Brain microvascular endothelial cell (primary cell): ENCODE measurements at regions not wholly inside any gene's neighbourhood (a gene's known extent, or its start where the extent isn't known, plus 50 kb on each side); places are given as distances from the start of the nearest gene placed in this dataset.
A peak's percentile ranks its signal among the peaks of the same experiment; 100 is the strongest.

Experiments
- DNase-seq: peaks from one replicate; pipeline ENCODE4 v3.0.0-alpha.2; 2020
- H3K27ac ChIP-seq: fragments of 250-450 bp; sonication (Bioruptor Pico); 2 replicates; pipeline ENCODE4 v1.5.1; 2020; ENCODE audit warnings: mild to moderate bottlenecking, moderate library complexity
- H3K27me3 ChIP-seq: fragments of 250-450 bp; sonication (Bioruptor Pico); replicated peaks from 2 replicates; pipeline ENCODE4 v1.5.1; 2020; ENCODE audit warnings: mild to moderate bottlenecking
- H3K36me3 ChIP-seq: fragments of 250-450 bp; sonication (Bioruptor Pico); replicated peaks from 2 replicates; pipeline ENCODE4 v1.5.1; 2020; ENCODE audit warnings: mild to moderate bottlenecking
- H3K4me3 ChIP-seq: 2 replicates; pipeline ENCODE4 v1.5.1; 2011; ENCODE audit warnings: low read depth, mild to moderate bottlenecking, control low read depth, low read length, moderate library complexity
- CTCF ChIP-seq: IDR thresholded peaks from 2 replicates; pipeline ENCODE4 v1.5.1; 2011; ENCODE audit warnings: low read depth, mild to moderate bottlenecking, moderate library complexity, low read length, control low read depth, inconsistent platforms; ENCODE audit errors: missing control alignments
- in situ Hi-C: cut with HindIII; loops from 2 replicates; pipeline ENCODE4 v1.10.0; 2017; ENCODE audit warnings: low sequenced_read_pairs, low pct_ligation_motif_present

GRCh38 chr7:10015687-10016086, 958.0 kb upstream of the PHF14 start:
- Histone ChIP-seq H3K27me3 (no peaks in the 10 kb centered on the region), H3K36me3 (no peaks in the 10 kb centered on the region), H3K27ac (no peak overlapping the region), H3K4me3 (no peak overlapping the region)
- in situ Hi-C loops: no loop called here
- no peak for TF ChIP-seq CTCF
- DNase-seq: no peak

- DNase-seq: no peak
- Histone ChIP-seq H3K27me3 (no peaks in the 10 kb centered on the region), H3K36me3 (no peaks in the 10 kb centered on the region), H3K4me3 (no peak overlapping the region), H3K27ac (no peak overlapping the region)
- in situ Hi-C loops: no loop called here
- no peak for TF ChIP-seq CTCF
Observed at GRCh38 chr7:10022480-10022879, 951.2 kb upstream of the PHF14 start.

- peak; percentile 0 for DNase-seq
- no peaks in the 10 kb centered on the region for H3K36me3 ChIP-seq
- TF ChIP-seq CTCF: peak; percentile 58
- in situ Hi-C loops: no loop called here
- H3K27ac ChIP-seq: no peak overlapping the region
- no peaks in the 10 kb centered on the region for H3K27me3 ChIP-seq
- H3K4me3 ChIP-seq: no peak overlapping the region
Observed at GRCh38 chr7:10022957-10023356, 950.7 kb upstream of the PHF14 start.

- no peak for DNase-seq
- in situ Hi-C loops: no loop called here
Observed at GRCh38 chr7:10034843-10035556, 938.7 kb upstream of the PHF14 start.

GRCh38 chr7:10036693-10037092, 937.0 kb upstream of the PHF14 start:
- H3K4me3 ChIP-seq: no peak overlapping the region
- DNase-seq: no peak
- no peaks in the 10 kb centered on the region for H3K27me3 ChIP-seq
- TF ChIP-seq CTCF: no peak
- in situ Hi-C loops: no loop called here
- H3K36me3 ChIP-seq: no peaks in the 10 kb centered on the region
- H3K27ac ChIP-seq: no peak overlapping the region

More at GRCh38 chr7:10034843-10035556, 938.7 kb upstream of the PHF14 start:
- H3K4me3 ChIP-seq: no peak overlapping the region
- no peak overlapping the region for H3K27ac ChIP-seq
- no peak for TF ChIP-seq CTCF
- H3K36me3 ChIP-seq: no peaks in the 10 kb centered on the region
- H3K27me3 ChIP-seq: no peaks in the 10 kb centered on the region

GRCh38 chr7:10038351-10038750, 935.3 kb upstream of the PHF14 start:
- no peak for TF ChIP-seq CTCF
- no peaks in the 10 kb centered on the region for H3K36me3 ChIP-seq
- no peak for DNase-seq
- H3K27me3 ChIP-seq: no peaks in the 10 kb centered on the region
- no peak overlapping the region for H3K27ac ChIP-seq
- H3K4me3 ChIP-seq: no peak overlapping the region
- in situ Hi-C loops: no loop called here
